ENCODE measurements at regions not wholly inside any gene's neighbourhood (a gene's known extent, or its start where the extent isn't known, plus 50 kb on each side); places are given as distances from the start of the nearest gene placed in this dataset.

DNA sequence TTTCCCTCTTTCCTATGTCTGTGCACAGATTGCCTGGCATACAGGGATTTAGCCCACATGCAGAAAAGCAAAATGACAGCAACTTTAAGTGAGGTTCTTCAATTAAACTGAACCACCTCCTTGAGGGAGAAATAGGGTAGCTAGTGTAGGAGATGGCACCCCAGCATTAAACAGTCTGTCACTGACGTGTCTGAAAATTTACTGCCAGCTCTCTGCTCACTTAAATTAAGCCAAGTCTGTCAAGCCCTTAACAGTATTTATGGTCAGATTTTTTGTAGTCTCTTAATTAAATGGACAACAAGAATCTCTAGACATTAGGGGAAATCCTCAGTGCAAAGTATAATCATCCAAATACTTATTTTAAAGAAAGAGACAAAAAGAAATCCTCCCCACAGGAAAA is 696.5 kb upstream of the PTBP2 start:
- no peak for FAIRE-seq

DNA sequence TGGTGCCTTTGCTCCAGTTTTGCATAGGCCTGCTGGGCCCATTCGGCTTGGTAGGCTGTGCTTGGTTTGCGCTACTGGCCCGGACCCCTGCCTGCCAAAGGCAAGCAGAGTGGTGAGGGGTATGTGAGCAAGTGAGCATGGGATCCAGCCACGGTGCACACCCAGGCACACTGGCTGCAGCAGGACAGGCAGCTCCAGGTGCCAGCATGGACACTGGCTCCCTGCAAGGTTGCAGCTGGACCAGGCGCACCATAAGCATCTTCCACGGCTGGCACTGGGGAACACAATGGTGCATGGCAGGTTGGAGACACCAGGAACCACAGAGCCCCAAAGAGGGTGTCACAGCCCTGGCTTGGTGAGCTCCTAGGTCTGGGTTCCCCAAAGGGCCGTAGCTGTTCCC is 693.5 kb upstream of the PTBP2 start:
- FAIRE-seq: no peak

DNA sequence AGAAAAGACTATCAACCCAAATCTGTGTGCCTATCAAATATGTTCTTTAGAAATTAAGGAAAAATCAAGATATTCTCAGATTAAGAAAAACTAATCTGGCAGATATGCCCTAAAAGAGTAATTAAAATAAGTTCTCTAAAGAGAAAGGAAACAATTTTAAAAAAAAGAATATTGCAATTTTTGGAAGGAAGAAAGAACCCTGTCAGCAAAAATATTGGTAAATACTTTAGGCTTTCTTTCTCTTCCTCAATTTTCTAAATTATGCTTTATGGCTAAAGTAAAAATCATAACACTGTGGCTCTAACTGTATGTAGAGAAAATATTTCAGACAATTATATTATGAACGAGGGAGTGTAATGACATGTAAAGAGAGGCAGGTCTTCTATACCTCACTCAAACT is 691.3 kb upstream of the PTBP2 start:
- FAIRE-seq: no peak

DNA sequence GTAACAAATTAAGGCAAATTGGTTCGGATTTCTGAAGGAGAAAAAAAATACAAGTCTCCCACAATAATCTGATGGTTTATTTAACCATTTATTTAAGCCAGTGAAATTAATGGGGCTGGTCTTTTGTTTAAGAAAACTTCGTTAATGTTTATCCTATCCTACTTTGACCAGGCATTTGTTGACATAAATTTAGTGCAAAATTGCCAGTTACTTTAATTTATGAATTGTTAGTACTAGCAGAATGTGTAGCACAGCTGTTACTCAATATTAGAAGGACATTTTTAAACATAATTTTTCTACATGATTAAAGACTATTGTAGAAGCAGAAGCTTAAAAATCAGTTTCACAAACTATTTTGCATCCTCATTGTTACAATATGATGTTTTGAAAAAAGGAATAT is 687.6 kb upstream of the PTBP2 start:
- no peak for FAIRE-seq

DNA sequence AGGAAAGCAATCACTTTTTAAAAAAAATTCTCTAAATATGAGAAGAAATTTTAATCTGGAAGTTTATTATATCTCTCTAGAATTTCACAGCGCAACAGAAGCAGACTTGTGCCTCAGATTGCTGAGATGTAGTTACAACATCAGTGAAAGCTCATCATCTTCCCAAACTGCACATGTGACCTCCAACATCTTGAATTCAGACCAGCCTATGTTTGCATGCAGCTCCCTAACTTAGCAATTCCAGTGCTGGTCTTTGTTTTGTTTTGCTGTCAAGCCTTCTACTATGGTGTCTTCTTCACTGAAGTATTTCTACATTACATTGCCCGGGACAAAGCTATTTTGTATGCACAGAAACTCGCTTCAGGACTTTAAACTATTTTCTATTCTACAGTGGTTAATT is 684.8 kb upstream of the PTBP2 start:
- no peak for FAIRE-seq

DNA sequence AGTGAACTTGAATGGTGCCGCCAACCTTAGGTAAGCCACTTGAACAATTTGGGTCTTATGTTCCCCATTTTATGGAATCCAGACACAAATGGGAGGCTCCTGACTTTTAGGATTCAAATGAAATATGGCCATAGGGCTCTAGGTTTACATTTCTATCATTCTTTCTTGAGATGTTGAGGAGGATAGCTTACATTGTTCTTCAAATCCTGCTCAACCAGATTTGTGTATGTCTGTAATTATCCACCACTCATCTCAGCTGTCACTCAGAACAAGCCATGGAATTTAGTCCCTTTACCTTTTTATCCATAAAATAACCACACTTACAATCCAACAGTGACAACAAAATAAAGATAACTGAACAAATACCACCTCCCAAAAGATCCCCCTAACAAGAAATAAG is 682.9 kb upstream of the PTBP2 start:
- no peak for FAIRE-seq

DNA sequence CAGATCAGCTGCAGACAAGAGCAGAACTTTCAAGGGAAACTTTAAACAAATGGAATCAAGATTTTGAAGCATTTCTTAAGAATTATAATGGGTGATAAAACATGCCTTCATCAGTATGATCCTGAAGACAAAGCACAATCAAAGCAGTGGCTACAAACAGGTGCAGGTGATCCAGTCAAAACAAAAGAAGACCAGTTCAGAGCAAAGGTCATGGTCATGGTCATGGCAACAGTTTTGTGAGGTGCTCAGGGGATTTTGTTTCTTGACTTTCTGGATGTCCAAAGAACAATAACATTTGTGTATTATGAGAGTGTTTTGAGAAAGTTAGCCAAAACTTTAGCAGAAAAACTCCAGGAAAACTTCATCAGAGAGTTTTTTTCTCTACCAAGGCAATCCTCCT is 681.7 kb upstream of the PTBP2 start:
- FAIRE-seq: no peak

- no peak for FAIRE-seq
These were observed 680.1 kb upstream of the PTBP2 start for GRCh38 chr1:96041470-96041869.

GRCh38 chr1:96048572-96049212 is 672.9 kb upstream of the PTBP2 start:
- FAIRE-seq: no peak

GRCh38 chr1:96049759-96050409 is 671.7 kb upstream of the PTBP2 start:
- FAIRE-seq: no peak

DNA sequence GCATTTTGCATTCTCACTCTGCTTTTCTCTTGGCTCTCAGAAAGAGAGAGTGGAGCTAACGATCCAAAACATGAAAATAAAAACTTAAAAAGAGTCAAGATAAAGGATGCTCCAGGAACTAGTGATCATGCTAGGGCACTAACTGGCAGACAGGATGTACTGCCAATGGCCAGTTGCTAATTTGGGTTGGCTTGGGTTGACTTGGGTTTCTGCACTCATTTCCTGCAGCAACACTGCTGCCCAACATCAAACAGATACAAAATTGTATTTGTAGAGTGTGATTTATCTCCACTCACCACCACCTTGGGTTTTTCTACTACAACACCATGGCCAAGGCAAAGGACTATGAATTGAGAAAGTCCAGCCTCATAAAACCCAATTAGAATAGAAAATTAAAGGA is 662.3 kb upstream of the PTBP2 start:
- FAIRE-seq: no peak

DNA sequence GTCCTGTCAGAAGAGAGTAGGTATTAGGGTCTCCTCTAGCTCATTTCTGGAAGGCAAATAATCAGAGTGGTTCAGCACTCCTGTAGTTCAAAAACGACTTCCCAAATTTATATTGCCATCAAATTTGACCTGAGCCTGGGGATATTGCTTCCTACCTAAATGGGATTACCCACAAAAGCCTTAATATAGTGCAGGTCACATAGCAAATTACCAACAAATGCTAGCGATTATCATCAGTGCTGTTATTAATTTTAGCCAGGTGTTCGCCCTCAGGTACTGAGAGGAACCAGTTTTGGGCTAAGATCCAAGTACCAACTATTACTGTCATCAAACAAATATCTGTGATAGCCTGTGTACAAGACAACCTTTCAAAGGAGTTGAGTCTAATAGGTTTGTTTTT is 661.8 kb upstream of the PTBP2 start:
- no peak for FAIRE-seq

DNA sequence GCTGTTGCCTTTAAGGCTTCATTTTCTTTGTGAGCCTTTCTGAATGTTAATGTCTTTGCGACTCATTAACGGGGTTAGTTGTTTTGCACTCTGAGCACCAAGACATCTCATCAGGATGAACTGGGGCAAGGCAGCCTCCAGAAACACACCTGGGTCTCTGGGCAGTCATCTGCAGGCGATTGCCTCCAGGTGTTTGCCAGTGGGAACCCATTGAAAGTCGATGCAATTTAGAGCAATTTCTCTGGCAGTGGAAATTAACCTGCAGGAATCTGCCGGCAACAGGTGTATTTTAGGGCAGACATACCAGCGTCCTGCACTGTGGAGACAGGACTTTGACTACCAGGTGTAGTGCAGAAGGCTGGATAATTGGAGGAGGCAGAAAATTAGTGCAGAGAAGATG is 661.0 kb upstream of the PTBP2 start:
- FAIRE-seq: no peak

- FAIRE-seq: no peak
These were observed 649.6 kb upstream of the PTBP2 start for GRCh38 chr1:96072021-96072420.

DNA sequence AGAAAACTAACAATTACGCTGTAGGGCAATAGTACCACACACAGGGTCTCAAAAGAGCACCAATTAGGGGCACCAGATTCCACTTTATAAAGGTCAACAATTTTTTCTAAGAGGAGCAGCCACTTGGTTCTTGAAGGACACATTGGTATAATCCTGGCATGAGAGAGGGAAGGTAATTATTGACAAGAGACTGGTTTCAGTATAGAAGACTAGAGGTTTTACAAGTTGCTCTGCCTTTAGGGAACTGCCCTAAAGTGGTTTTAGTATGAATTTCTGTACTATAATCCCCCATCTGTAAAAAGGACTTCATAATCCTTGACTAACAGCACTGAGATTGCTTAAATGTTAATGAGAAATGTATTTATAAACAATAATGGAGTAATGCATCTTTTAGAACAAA is 648.5 kb upstream of the PTBP2 start:
- FAIRE-seq: no peak

DNA sequence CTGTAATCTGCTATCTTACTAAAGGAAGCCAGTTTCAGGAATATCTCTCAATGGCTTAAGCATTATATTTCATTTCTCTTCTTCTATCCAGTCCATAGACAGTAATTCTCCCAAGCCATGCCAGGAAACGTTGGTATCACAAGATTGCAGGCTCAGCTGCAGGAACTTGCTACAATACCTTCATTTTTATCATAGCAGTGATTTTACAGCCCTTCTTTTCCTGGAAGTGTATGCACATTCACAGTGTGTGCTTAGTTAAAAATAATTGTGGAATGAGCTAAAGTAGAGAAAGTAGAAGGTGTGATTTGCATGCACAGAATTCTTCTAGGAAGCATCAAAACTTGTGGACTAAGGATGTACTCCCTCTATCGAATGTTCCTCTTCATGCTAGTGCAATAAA is 647.2 kb upstream of the PTBP2 start:
- FAIRE-seq: no peak

GRCh38 chr1:96074876-96075577 is 646.6 kb upstream of the PTBP2 start:
- FAIRE-seq: no peak

- FAIRE-seq: no peak
These were observed 645.7 kb upstream of the PTBP2 start for GRCh38 chr1:96075704-96076455.

DNA sequence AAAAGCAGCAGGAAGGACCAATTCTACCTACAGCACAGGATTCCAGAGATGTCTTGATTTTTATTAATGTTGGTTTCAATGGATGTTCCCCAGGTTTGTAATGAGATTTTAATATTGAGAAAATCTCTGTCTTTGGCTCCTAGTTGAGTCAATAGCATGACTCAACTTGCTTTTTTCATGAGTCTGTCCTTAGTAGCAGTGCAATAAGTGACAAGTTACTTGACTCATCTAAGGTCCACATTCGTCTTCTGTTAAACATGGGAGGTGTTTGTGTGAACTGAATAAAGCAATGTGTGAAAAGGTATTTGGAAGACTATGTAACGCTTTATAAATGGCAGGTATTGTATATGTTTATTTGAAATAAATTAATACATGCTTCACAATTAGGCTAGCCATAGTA is 645.0 kb upstream of the PTBP2 start:
- no peak for FAIRE-seq

DNA sequence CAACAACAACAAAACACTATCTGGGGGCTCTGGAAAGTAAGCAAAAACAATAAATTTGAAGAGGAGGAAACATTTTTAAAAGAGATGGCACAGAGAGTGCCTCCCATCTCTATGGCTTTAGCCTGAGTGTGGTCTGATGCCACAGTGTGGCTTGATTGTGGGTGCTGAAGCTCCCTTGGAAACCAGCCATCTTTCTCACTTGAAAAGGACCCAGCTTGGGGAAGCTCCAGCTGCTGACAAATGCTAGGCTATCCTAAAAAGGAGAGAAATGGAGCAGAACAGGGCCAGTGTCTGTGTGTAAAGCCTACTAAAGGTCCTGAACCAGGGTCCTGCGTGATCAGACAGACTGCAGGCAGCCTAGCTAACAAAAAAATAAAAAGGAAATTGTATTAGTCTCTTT is 642.0 kb upstream of the PTBP2 start:
- no peak for FAIRE-seq

GRCh38 chr1:96080925-96081324 is 640.7 kb upstream of the PTBP2 start:
- FAIRE-seq: no peak

- FAIRE-seq: no peak
These were observed 633.9 kb upstream of the PTBP2 start for GRCh38 chr1:96087719-96088118.

DNA sequence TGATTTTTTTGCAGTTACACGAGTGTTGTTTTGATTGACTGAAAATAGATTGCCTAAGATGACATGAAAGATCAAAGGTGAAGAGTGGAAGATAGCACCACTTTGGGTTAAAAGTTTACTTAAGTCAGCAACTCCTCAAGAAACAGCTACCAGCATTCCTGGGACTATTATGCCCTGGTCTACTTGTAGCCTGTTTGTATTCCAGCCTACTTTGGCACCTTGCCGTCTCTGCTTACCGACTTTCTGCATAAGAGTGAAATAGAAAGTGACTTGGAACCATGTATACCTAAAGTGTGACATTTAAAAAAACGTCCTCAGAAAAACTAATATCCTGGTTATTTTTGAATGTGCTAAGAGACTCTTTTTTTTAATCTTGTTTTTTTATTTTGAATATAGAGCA is 631.5 kb upstream of the PTBP2 start:
- no peak for FAIRE-seq
